Parathyroid adenoma (tissue), 2 donors: ENCODE measurements at regions not wholly inside any gene's neighbourhood (a gene's known extent, or its start where the extent isn't known, plus 50 kb on each side); places are given as distances from the start of the nearest gene placed in this dataset.

ENCODE experiments used
- H2AFZ ChIP-seq: fragments of 300-600 bp; sonication (generic); one replicate; pipeline ENCODE4 v1.7.0; 2017; ENCODE audit warnings: antibody characterized with exemption, mild to moderate bottlenecking
- H3K27ac ChIP-seq: fragments of 300-600 bp; sonication (generic); one replicate; pipeline ENCODE4 v1.7.0; 2017
- H3K27me3 ChIP-seq: fragments of 300-600 bp; sonication (generic); one replicate; pipeline ENCODE4 v1.7.0; 2017; ENCODE audit warnings: low read length; ENCODE audit not compliant: control insufficient read depth, insufficient read depth
- H3K36me3 ChIP-seq: fragments of 300-600 bp; sonication (generic); one replicate; pipeline ENCODE4 v1.7.0; 2017; ENCODE audit warnings: low read length; ENCODE audit not compliant: control insufficient read depth, insufficient read depth
- H3K4me1 ChIP-seq: fragments of 300-600 bp; sonication (generic); one replicate; pipeline ENCODE4 v1.7.0; 2017; ENCODE audit warnings: control low read depth
- H3K4me2 ChIP-seq: fragments of 300-600 bp; sonication (generic); one replicate; pipeline ENCODE4 v1.7.0; 2017; ENCODE audit warnings: low read length
- H3K4me3 ChIP-seq: fragments of 300-600 bp; sonication (generic); one replicate; pipeline ENCODE4 v1.7.0; 2017; ENCODE audit warnings: low read depth, low read length
- H3K79me2 ChIP-seq: fragments of 300-600 bp; sonication (generic); one replicate; pipeline ENCODE4 v1.7.0; 2017; ENCODE audit warnings: control low read depth
- H3K9ac ChIP-seq: fragments of 300-600 bp; sonication (generic); one replicate; pipeline ENCODE4 v1.7.0; 2017; ENCODE audit warnings: mild to moderate bottlenecking
- H3K9me3 ChIP-seq: fragments of 300-600 bp; sonication (generic); one replicate; pipeline ENCODE4 v1.7.0; 2017; ENCODE audit warnings: low read length; ENCODE audit not compliant: control insufficient read depth
- TF ChIP-seq, protein P1 (sequence below): fragments of 300-600 bp; sonication (generic); IDR thresholded peaks from one replicate; pipeline ENCODE4 v1.7.0; 2017; ENCODE audit warnings: antibody characterized with exemption, mild to moderate bottlenecking
- donor health status: primary hyperparathyroidism.

DNA sequence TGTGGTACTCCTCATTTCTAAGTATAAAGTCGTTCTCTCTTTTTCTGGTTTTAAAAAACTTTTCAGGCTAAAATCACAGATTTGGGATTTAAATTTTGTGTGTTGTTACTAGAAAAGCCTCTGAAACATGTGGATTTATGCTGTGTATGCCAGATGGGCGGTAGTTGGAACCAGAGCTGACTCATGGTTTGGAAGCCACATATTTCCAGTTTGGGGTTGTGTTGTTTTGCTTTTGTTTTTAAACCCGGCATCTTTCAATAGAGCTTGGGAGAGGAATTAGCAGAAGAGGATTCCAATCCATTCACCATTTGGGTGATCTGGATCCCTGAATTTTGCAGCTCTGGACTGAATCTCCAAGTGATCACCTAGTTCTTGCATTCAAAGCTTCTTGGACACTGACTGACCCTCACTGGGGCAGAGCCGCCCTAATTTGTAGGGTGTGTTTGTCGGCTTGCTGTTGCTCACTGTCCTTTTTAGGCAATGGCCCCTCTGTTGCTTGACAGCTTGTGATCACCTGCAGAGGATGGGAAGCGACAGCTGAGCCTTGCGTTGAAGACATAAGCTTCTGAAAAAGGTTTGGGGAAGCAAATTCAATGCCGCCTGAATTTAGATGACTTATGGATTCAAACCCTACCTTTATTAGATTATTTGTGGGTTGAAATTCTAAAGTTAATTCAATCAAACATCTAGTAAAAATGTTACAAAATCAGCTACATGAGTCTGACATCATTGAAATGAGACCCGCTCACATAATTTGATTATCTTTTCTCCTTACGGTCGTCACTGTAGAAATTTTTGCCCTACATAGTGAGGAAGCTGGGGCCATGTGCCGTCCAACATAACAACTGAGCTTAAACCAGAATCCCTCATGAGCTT, 79.9 kb upstream of the CD83 start:
- no peaks in the 10 kb centered on the region for H3K9me3 ChIP-seq

DNA sequence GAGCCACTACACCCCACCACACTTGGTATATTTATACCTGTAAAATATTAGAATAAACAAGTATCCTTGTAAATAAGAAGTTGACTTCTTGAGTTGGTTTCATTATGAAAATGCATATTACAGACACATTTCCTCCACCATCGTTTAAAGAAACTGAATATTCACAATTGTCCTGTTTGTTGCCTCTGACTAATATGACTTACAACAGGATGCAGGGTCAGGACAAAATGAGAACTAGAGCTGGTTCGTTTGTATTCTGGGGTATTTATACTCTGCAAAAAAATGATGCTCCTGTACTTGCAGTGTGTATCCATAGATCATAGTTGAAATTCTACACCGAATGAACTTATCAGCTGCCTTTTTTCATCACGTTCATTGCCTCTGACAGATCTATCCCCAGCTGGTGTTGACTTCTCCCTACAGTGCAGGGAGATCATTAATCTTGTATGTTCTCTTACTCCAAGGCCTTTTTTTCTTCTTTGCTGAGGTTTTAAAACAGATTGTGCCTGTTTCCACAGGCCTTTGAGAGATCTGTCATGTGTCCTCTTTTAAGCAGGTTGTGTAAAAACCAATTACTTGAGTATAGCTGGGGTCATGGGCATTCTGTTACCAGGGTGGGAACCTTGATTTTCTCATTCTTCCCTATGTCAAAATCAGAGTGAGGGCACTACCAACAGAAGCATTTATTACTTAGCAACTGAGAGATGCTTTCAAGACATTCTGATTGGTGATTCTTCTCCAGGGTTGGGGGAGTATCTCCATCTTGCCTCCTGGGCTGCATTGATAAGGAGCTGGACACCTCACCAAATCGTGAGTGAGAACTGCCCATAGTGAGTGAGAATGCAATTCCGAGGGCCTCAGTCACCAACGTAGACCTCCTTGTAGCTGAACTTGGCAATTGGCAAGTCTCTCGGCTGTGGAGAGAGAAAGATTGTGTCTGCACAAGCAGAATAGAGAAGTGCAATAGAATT, 78.8 kb upstream of the CD83 start:
- TF ChIP-seq, protein P1, sequence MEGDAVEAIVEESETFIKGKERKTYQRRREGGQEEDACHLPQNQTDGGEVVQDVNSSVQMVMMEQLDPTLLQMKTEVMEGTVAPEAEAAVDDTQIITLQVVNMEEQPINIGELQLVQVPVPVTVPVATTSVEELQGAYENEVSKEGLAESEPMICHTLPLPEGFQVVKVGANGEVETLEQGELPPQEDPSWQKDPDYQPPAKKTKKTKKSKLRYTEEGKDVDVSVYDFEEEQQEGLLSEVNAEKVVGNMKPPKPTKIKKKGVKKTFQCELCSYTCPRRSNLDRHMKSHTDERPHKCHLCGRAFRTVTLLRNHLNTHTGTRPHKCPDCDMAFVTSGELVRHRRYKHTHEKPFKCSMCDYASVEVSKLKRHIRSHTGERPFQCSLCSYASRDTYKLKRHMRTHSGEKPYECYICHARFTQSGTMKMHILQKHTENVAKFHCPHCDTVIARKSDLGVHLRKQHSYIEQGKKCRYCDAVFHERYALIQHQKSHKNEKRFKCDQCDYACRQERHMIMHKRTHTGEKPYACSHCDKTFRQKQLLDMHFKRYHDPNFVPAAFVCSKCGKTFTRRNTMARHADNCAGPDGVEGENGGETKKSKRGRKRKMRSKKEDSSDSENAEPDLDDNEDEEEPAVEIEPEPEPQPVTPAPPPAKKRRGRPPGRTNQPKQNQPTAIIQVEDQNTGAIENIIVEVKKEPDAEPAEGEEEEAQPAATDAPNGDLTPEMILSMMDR = no peak
- no peak overlapping the region for H3K27ac ChIP-seq
- H3K4me1 ChIP-seq = no peaks in the 10 kb centered on the region
- H3K9ac ChIP-seq = no peak overlapping the region
- no peaks in the 10 kb centered on the region for H3K36me3 ChIP-seq
- no peak overlapping the region for H2AFZ ChIP-seq
- no peaks in the 10 kb centered on the region for H3K9me3 ChIP-seq
- no peak overlapping the region for H3K4me3 ChIP-seq
- no peaks in the 10 kb centered on the region for H3K79me2 ChIP-seq
- H3K27me3 ChIP-seq = no peaks in the 10 kb centered on the region
- no peak overlapping the region for H3K4me2 ChIP-seq

More for the DNA sequence above, 79.9 kb upstream of the CD83 start:
- TF ChIP-seq, protein P1 = no peak
- Histone ChIP-seq H3K9ac (no peak overlapping the region), H3K27me3 (no peaks in the 10 kb centered on the region), H3K4me3 (no peak overlapping the region), H3K79me2 (no peaks in the 10 kb centered on the region), H3K36me3 (no peaks in the 10 kb centered on the region), H3K27ac (no peak overlapping the region), H3K4me2 (no peak overlapping the region), H3K4me1 (no peaks in the 10 kb centered on the region), H2AFZ (no peak overlapping the region)

DNA sequence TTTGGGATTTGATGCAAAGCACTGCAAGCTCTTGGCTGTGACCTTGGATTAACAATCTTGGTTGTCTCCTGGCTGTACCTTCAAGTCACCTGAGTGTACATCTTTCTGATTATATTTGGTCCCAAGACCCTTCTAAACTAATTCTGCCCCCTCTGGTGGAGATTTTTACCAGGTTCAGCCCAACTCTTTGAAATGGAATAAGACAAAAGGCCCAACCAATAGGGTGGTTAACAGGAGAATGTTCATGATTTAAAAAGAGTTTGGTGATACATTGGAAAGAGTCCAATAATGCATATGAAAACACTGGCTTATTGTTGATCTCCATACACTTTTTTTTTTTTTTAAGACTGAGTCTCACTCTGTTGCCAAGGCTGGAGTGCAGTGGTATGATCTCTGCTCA, 77.5 kb upstream of the CD83 start:
- Histone ChIP-seq H3K4me2 (no peak overlapping the region), H3K4me1 (no peaks in the 10 kb centered on the region), H3K79me2 (no peaks in the 10 kb centered on the region), H3K36me3 (no peaks in the 10 kb centered on the region), H2AFZ (no peak overlapping the region), H3K9ac (no peak overlapping the region), H3K9me3 (no peaks in the 10 kb centered on the region), H3K27me3 (no peaks in the 10 kb centered on the region), H3K27ac (no peak overlapping the region), H3K4me3 (no peak overlapping the region)
- TF ChIP-seq, protein P1 = no peak

DNA sequence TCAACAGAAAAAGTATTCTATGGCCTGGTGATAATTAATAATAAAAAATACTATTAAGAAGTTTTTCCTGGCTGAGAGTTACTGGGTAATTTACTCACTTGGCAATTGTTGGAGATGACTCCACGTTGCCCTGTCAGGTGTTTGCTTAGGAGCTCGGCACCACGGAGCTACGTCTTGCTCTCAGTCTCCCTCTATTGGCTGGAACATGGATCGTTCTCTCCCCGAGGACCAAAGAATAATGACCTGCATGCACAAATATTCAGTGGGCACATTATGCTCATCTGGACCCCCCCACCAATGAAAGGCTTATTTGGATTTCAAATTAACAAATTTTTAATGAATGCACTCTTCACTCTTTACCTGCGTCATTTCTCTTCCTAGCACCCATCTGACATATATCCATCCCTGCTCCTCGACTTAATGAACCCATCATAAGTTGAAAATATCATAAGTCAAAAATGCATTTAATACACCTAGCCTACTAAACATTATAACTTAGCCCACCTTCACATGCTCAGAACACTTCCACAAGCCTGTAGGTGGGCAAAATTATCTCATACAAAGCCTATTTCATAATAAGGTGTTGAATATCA, 71.0 kb upstream of the CD83 start:
- Histone ChIP-seq H3K4me3 (no peak overlapping the region), H3K9me3 (no peaks in the 10 kb centered on the region), H3K36me3 (no peaks in the 10 kb centered on the region), H3K9ac (no peak overlapping the region), H3K4me1 (no peaks in the 10 kb centered on the region), H3K27ac (no peak overlapping the region), H2AFZ (no peak overlapping the region), H3K27me3 (no peaks in the 10 kb centered on the region), H3K79me2 (no peaks in the 10 kb centered on the region), H3K4me2 (no peak overlapping the region)
- TF ChIP-seq, protein P1 = peak; percentile 68
